ENCODE measurements at regions not wholly inside any gene's neighbourhood (a gene's known extent, or its start where the extent isn't known, plus 50 kb on each side); places are given as distances from the start of the nearest gene placed in this dataset.

DNA sequence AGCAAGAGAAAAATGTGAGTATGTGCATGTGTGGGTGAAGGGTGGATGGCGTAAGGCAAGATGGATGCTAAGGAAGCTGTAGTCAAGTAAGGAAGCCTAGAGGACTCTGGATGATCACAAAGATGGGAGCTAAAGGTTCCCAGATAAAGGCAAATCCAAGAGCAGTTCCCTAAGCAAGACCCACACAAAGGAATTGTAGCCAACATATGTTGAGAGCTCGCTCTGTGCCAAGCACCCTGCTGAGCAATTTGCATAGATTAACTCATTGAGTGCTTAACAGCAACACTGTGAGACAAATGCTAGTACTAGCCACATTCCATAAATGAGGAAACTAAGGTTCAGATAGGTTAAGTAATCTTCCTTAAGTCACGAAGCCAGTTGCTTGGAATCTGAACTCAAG is 132.6 kb downstream of the C1D start:
- CTCF ChIA-PET = no interaction called here
- POLR2A ChIA-PET = no interaction called here

DNA sequence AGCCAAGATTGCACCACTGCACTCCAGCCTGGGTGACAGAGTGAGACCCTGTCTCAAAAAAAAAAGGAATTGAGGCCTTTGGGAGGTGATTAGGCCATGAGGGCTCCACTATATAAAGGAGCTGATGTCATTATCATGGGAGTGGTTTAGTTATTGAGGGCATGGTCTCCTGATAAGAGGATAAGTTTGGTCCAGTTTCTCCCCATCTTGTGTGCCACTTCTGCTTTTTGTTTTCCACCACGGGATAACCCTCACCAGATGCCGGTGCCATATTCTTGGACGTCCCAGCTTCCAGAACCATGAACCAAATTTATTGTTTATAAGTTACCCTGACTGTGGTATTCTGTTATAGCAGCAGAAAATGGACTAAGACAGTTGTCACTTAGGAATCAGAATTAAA is 125.8 kb downstream of the C1D start:
- ChIA-PET POLR2A (no interaction called here), CTCF (no interaction called here)

DNA sequence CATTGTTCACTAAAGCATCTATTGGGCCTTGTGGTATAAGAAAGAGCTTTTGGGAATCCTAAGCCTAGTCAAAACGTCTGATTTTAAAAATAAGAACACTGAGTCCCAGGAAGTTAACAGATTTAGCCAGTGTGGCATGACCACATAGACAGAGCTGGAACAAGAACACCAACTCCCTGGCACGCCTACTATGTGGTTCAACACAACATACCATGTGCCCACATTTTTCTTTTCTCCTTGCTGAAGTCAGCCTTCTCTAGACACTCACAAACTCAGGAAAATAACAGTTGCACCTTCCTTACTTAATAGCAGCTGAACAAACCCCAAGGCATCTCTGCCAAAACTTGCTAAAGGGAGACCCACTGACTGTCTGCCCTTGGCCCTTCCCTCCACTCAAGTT is 124.8 kb downstream of the C1D start:
- POLR2A ChIA-PET = no interaction called here
- CTCF ChIA-PET = no interaction called here

DNA sequence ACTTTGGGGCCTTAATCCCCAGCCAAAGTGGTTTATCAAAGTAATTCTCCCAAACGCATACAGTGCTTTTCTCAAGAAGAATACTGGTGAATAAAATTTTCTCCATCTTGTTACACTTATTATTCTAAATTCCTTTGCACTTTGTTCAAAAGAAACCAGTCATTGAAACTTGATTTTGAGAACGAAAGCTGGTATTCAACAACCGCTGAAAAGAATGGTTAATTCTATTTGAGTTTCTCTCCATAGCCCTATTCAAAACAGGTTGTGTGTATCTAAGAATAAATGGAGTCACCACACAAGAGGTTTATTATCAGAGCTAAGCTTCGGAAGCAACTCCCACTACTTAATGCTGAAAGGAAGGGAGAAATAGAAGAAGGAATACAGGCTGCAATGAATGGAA is 117.7 kb downstream of the C1D start:
- CTCF ChIA-PET = no interaction called here
- POLR2A ChIA-PET = no interaction called here

DNA sequence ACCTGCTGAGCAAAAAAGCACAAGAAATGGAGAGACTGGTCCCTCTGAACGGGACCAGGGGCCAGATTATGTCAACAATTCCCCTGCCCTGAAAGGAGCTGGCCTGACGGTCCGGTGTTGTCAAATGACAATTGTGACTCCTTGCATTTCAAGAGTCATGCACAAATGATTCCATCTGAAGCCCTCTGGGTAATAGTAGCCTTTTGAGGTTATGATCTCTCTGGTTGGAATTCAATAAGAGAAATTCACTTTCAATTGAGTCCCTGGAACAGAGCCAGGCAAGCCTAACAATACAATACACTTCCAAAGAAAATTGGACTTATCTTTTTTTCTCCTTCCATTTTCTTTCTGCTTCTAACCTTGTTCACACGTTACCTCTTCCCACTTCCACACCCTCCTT is 116.9 kb downstream of the C1D start:
- ChIA-PET CTCF (no interaction called here), POLR2A (no interaction called here)

DNA sequence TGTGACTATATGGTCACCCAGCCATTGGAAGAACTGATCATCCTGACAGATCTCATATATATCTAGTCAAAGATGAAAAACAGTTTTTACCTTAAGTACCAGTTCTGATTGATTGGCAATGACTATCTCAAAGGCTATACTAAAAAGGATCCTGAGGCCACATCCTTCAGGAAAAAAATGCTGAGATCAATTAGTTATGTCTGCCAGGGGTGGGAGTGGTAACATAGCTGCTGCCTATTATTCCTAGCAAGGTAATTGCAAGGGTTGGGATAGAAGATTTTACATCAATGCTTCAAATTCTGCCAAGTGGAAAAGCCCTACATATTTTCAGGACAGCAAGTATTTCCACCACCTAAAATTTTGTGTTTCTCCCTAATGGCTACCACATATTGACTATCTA is 114.7 kb downstream of the C1D start:
- CTCF ChIA-PET = no interaction called here
- POLR2A ChIA-PET = no interaction called here

DNA sequence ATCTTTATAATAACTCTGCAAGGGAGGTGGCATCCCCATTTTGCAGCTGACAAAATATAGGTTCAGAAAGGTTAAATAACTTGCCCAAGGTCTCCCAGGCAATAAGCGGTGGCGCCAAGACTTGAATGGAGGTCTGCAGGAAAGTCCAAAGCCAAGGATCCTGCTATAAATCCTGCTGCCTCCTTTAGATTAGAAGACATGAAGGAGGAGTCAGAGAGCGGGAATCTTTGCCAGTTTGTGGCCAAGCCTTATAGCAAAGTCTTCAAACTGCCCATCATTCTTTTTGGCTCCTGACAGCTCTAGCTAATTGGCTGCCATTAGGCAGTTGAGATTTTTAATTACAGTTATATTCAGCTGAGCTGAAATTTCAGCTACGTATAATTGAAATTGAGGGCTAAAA is 114.3 kb downstream of the C1D start:
- CTCF ChIA-PET = no interaction called here
- POLR2A ChIA-PET = no interaction called here

DNA sequence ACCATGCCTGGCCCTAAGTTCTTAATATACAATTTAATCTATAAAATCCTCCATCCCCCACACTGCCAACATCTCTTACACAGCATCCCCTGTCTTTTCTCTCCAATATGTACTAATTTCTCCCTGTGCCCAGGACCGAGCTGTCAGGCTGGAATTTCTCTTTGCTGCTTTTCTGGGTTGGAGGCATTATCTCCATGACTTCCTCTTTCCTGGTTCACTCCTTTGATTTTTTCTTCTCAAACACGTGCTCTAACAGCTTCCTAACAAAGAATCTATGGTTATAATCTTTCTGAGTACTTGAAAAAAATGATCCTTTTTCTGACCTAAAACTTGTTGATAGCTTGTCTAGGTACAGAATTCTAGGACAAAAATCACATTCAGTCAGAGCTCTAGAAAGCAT is 112.8 kb downstream of the C1D start:
- ChIA-PET POLR2A (no interaction called here), CTCF (no interaction called here)

DNA sequence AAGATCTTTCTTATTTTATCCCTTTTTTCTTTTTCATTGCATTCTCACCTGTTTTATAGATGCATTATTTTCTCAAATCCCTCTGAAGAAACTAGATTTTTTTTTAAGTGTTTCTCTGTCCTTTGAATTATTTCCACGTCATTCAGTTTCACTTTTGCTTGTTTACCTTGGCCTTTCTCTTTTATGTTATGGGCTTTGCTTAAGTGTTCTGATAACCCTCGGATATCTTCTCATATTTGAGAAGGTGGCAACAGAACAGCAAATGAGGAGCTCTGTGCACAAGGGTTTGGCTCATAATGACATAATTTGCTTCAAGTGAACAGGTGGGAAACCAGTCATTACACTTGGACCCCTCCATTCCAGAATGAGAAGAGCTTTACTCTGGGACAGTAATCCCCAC is 111.9 kb downstream of the C1D start:
- POLR2A ChIA-PET = no interaction called here

DNA sequence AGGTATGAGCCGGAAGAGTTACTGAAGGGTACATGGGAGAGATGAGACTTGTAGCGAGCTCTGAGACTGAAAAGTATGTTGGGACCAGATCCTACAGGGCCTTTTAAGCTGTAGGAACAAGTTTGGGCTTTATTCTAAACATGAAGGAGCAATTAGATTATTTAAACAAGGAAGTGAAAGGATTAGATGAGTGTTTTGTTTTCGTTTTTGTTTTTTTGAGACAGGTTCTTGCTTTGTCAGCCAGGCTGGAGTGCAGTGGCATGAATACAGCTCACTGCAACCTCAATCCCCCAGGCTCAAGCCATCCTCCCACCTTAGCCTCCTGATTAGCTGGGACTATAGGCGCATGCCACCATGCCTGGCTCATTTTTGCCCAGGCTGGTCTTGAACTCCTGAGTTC is 110.7 kb downstream of the C1D start:
- ChIA-PET POLR2A (no interaction called here), CTCF (interaction anchor here (0.9 kb wide), 1 partner anchor 15 kb away, joined by 3 read pairs; no protein-coding TSS in a partner anchor)

More for the DNA sequence above, 111.9 kb downstream of the C1D start:
- CTCF ChIA-PET = no interaction called here

DNA sequence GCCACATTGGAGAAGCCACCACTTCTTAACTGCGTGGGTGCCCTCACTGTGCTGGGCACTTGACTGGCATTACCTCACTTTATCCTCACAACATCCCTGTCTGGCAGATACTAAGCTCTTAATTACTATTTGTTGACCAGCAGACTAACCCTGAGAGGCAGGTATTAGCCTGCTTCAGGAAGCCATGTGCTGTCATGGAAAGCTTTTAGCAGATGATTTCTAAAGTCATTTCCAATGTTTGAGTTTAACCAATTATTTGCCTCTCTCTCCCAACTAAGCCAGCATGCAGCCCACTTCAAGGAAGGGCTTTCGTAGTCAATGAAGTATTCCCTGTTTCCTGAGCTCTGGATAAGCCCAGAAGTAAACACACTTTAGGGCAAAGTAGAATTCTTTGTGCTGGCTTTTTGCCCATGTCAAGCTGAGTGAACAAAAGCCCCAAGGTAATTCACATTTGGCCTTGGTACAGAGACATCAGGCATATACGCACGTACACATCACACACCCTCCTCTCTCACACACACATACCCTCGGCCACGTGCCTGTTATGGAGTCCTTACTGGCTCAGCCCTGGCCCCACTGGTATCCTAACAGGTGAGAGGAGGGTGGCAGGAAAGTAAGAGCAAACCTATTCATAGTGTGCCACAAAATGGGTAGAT is 108.6 kb downstream of the C1D start:
- ChIA-PET CTCF (no interaction called here), POLR2A (no interaction called here)

DNA sequence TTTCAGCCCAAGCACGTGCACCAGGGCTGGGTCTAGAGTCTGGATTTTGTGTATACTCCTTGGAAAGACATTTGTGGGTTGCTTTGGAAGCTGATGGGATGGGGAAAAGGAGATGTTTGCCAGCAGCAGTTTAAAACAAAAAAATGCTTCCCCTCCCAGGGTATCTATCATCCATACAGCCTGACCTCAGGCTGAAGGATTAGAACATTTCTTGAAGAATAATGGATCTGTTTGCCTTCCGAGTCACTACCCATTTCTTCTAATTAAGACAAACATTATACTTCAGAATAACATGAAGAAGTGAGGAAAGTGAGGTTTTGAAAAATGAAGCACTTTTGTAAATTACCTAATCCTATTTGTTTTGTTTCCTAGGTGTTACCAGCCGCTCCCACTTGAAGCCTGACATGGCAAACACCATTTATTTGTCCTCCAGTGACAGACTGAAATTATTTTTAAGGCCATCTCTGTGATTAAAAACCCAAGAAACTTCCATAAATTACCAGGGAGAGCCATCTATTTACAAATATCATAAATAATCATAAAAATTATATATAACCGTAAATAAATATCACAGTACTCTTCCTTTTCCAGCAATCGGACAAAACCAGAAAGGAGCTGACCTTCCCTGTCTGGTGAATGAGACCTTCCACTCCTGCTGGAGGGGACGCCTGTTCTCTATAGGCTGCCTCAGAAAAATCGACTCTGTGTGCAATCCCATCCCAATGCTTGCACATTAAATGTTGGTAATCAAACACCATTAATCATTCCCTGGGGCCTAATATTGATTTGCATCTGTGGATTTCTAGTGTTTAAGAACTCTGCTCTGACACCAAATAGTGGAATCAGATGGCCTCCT is 106.8 kb downstream of the C1D start:
- POLR2A ChIA-PET = no interaction called here
- CTCF ChIA-PET = no interaction called here

DNA sequence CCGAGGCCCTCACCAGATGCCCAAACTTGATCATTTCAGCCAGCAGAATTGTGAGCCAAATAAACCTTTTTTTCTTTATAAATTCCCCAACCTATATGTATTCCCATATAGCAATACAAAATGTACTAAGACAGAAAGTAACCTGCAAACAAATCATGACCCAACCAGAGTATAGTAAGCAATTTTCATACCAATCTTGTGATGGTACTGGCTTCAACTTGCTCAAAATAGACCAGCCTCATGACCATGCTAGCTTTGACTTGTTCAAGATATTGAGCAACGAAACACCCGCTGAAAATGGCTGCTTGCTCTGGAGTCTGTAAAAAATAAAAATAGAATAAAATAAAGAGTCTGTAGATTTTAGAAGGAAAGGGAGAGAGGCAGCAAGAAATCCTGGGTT is 97.6 kb downstream of the C1D start:
- ChIA-PET CTCF (no interaction called here), POLR2A (no interaction called here)

DNA sequence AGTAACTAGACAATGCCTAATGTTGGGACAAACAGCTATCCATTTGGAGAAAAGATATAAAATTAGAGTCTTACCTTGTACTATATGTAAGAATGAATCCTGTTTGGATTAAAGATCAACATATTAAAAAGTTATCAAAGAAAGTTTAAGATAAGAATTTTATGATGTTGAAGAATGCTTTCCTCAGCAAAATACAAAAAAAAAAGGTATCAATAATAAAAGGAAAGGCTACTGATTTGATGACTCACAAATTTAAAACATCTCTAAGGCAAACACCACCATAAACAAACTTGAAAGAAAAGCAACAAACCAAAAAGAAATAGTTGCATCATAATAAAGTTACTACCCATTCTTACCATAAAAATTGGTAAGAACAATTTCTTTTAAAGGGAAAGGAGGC is 92.7 kb downstream of the C1D start:
- CTCF ChIA-PET = no interaction called here
- POLR2A ChIA-PET = no interaction called here

DNA sequence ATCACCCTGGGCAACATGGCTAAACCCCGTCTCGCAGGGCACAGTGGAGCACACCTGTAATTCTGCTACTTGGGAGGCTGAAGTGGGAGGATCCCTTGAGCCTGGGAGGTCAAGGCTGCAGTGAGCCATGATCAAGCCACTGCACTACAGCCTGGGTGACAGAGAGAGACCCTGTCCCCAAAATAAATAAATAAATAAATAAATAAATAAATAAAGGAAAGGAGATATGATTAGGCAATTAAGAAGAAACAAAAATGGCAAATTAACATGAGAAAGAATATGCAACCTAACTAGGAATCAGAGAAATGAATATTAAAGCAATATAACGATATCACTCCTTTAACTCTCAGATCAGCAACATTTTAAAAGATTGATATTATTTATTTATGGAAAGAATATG is 92.3 kb downstream of the C1D start:
- CTCF ChIA-PET = no interaction called here
- POLR2A ChIA-PET = no interaction called here

DNA sequence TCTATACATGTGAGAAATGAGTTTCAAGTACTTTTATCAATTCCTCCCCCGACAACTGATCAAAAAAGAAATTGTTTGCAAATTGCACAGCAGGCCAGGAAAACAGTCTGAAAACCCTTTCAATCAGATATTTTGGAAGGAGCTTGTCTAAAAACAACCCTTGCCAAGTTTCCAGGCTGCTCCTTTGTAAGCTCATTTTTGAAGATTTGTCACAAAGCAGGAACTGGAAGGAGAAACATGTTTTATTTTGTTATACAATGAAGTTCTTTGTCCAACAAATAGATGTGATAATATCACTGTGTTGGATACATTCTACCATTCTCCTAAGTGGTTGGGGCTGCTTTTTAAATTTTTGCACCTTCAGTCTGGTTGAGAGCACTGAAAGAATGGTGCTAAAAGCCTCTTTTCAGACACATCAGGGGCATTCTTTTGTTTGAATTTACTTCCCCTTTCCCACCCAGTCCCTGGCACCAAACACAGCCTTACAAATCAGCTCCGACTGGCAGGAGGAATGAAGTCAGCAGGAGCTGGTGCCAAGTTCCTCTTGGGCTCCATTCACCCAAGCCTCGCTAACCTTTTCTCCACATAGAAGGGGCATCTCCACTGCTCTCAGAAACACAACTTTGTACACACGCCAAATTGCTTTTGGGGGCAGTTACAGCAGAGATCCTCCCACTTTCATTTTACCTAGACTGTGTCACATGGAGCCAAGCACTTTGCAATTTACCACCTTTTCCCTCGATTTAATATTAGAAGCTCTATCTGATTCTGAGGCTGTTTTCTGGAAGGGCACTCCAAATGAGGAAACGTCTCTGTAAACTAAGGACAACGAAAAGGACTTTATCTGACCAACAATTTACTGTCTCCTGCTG is 88.0 kb downstream of the C1D start:
- ChIA-PET POLR2A (no interaction called here), CTCF (interaction anchor here (0.6 to 1.2 kb wide), 2 partner anchors 18 to 331 kb away, joined by 3 read pairs; no protein-coding TSS in a partner anchor)

DNA sequence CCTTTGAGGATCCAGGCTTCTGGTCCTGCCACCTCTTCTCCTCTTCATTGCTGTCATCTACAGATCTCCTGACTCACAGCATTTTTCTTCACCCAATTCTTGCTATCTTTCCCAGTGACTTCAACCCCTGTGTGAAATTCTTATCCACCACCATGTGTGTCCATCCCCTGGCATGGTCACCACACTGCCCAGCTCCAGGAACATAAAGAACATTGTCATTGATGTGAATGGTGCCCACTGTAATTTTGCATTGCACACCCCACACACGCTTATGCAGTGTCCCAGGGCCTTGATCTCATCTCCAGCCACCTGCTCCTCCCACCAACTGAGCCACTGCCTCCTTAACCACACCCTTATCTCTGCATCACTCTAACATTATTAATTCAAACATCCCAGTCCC is 85.3 kb downstream of the C1D start:
- CTCF ChIA-PET = no interaction called here
- POLR2A ChIA-PET = no interaction called here

DNA sequence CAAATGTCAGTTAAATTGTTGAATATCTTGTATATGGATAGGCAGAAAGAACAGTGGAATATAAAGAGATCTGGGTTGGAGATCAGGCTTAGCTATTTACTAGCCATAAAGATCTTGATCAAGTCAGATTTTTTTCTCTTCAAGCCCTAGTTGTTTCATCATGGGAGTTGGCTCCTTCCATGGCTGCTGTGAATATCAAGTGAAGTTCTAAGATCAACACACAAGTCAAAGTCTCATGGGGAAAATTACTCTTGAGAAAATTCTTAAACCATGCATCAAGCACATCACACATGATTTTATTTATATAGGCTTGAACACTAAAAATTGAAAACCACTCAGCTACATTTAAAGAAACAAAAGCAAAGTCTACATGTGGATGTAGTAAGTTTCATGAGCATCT is 79.8 kb downstream of the C1D start:
- ChIA-PET CTCF (no interaction called here), POLR2A (no interaction called here)

DNA sequence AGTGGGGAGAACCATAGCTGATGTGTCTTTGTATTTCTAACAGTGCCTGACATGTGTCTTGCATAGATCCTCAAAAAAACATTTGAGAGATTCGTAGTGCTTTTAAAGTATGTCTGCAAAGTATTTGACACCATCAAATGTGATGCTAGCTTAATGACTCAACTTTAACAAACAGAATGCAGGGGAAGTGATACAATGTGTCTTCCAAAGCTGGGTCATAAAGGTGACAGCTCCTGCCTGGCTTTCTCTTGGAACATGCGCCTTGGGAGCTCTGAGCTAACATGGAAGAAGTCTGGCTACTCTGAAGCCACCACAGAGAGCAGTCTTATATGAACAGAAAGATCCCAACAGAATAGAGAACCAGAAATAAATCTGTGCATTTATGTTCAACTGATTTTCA is 78.2 kb downstream of the C1D start:
- CTCF ChIA-PET = no interaction called here

DNA sequence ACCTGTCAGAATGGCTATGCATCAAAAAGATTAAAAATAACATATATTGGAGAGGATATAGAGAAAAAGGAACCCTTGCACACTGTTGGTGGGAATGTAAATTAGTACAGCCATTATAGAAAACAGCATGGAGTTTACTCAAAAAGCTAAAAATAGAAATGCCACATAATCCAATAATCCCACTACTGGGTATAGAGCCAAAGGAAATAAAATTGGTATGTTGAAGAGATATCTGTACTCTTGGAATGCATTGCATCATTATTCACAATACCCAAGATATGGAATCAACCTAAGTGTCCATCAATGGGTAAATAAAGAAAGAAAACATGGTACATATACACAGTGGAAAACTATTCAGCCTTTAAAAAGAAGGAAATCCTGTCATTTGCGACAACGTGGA is 77.2 kb downstream of the C1D start:
- ChIA-PET POLR2A (no interaction called here), CTCF (no interaction called here)

More for the DNA sequence above, 78.2 kb downstream of the C1D start:
- POLR2A ChIA-PET = no interaction called here

DNA sequence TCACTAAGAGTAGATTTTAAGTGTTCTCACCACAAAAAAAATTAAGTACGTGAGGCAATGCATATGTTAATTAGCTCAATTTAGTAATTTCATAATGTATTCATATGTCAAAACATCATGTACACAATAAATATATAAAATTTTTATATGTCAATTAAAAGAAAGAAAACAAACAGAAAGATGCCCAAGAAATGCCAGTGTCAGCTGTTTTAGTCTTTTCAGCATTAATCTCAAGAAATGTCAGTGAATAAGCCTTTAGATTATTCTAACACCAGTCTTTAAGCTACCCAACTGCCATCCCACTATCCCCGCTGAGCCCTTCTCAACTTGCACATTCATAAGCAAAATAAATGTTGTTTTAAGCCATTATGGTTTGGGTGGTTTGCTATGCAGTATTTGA is 76.5 kb downstream of the C1D start:
- ChIA-PET CTCF (no interaction called here), POLR2A (no interaction called here)
